ENCODE measurements at regions not wholly inside any gene's neighbourhood (a gene's known extent, or its start where the extent isn't known, plus 50 kb on each side); places are given as distances from the start of the nearest gene placed in this dataset.

DNA sequence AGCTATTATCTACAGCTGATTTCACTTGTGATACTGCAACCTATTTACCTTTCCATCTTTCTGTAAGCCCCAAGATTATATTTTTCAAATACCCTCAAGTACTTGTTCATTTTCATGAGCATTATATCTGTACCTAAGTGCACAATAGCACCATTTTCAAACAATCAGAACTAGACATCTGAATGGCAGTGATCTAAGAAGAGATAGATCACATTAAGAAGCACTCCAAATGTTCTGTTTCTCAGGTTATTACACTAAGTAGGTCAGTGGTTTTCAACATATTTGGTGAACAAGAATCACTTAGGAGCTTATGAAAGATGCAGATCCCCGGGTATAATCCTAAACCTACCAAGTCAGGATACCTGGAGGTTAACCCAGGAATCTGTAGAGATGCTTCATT is 872.7 kb downstream of the DCDC2C start:
- no peak for DNase-seq (ENCODE audit: extremely low spot score, unreplicated experiment)
- no peak overlapping the region for H3K27ac Mint-ChIP-seq (ENCODE audit: unreplicated experiment)
- no peaks in the 10 kb centered on the region for H3K27me3 Mint-ChIP-seq (ENCODE audit: unreplicated experiment)
- H3K36me3 Mint-ChIP-seq (ENCODE audit: unreplicated experiment) = no peaks in the 10 kb centered on the region
- H3K9me3 Mint-ChIP-seq (ENCODE audit: unreplicated experiment) = peaks cover 23% of the 10 kb centered on the region
- TF ChIP-seq, protein P1, sequence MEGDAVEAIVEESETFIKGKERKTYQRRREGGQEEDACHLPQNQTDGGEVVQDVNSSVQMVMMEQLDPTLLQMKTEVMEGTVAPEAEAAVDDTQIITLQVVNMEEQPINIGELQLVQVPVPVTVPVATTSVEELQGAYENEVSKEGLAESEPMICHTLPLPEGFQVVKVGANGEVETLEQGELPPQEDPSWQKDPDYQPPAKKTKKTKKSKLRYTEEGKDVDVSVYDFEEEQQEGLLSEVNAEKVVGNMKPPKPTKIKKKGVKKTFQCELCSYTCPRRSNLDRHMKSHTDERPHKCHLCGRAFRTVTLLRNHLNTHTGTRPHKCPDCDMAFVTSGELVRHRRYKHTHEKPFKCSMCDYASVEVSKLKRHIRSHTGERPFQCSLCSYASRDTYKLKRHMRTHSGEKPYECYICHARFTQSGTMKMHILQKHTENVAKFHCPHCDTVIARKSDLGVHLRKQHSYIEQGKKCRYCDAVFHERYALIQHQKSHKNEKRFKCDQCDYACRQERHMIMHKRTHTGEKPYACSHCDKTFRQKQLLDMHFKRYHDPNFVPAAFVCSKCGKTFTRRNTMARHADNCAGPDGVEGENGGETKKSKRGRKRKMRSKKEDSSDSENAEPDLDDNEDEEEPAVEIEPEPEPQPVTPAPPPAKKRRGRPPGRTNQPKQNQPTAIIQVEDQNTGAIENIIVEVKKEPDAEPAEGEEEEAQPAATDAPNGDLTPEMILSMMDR (IDR thresholded peaks at IDR 0.05) = no peak
- H3K4me3 Mint-ChIP-seq (ENCODE audit: unreplicated experiment) = no peak overlapping the region
- no peaks in the 10 kb centered on the region for H3K4me1 Mint-ChIP-seq (ENCODE audit: unreplicated experiment)

DNA sequence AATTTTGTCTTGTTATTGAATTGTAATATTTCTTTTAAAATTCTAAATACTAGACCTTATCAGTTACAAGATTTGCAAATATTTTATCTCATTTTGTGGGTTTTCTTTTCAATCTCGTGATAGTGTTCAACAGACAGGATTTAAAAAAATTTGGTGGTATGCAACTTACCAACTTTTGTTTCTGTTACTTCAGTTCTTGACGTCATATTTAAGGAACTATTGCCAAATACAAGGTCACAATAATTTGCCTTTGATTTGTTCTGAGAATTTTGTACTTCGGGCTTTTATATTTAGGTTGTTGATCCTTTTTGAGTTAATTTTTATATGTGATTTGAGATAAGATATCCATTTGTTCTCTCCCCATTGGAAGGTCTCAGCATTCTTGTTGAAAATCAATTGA is 876.6 kb downstream of the DCDC2C start:
- Mint-ChIP-seq H3K9me3 (ENCODE audit: unreplicated experiment) (peaks cover 20% of the 10 kb centered on the region), H3K4me1 (ENCODE audit: unreplicated experiment) (no peaks in the 10 kb centered on the region), H3K27me3 (ENCODE audit: unreplicated experiment) (no peaks in the 10 kb centered on the region), H3K36me3 (ENCODE audit: unreplicated experiment) (no peaks in the 10 kb centered on the region), H3K27ac (ENCODE audit: unreplicated experiment) (no peak overlapping the region), H3K4me3 (ENCODE audit: unreplicated experiment) (no peak overlapping the region)
- DNase-seq (ENCODE audit: extremely low spot score, unreplicated experiment) = no peak
- TF ChIP-seq, protein P1 (IDR thresholded peaks at IDR 0.05) = no peak

DNA sequence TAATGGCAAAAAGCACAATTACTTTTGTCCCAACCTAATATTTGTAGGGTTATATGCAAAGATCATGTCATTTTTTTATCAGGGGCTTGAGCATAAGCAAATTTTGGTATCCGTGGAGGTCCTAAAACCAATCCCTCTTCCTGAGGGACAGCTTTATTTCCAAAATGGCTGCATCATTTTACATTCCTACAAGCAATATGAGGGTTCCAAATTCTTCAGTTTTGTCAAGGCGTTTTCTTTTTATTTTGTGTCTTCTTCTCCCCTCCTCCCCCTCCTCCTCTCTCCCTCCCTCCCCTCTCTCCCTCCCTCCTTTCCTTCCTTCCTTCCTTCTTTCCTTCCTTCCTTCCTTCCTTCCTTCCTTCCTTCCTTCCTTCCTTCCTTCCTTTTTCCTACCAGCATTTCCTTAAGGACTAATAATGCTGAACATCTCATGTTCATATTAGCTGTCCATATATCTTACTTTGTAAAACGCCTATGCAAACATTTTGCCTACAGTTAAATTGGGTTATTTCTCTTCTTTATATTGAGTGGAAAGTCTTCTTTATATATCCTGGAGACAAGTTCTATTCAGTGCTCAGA is 881.8 kb downstream of the DCDC2C start:
- Mint-ChIP-seq H3K9me3 (ENCODE audit: unreplicated experiment) (peaks cover 9% of the 10 kb centered on the region), H3K27ac (ENCODE audit: unreplicated experiment) (no peak overlapping the region), H3K4me3 (ENCODE audit: unreplicated experiment) (no peak overlapping the region), H3K27me3 (ENCODE audit: unreplicated experiment) (no peaks in the 10 kb centered on the region), H3K4me1 (ENCODE audit: unreplicated experiment) (peaks cover 9% of the 10 kb centered on the region), H3K36me3 (ENCODE audit: unreplicated experiment) (no peaks in the 10 kb centered on the region)
- no peak for DNase-seq (ENCODE audit: extremely low spot score, unreplicated experiment)
- TF ChIP-seq, protein P1 (IDR thresholded peaks at IDR 0.05) = no peak

DNA sequence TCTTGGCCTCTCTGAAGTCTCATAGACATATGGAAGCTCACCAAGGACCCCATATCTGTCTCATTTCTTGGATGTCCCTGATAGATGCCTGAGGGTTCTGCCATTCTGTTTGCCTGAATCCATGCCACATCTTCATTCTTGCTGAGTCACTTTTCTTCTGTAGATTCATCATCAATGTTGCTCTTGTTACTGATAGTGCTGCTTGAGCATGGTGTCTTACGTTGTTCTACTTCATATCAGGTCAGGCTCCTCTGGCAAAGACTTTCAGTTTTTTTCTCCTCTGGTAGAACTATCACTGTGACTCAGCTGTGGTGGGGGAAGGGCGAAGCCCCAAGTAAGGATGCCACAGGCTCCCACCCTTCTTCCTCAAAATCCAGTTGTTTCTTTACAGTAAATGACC is 885.2 kb downstream of the DCDC2C start:
- peak overlapping the region; percentile 43 for H3K27ac Mint-ChIP-seq (ENCODE audit: unreplicated experiment)
- TF ChIP-seq, protein P1 (IDR thresholded peaks at IDR 0.05) = no peak
- DNase-seq (ENCODE audit: extremely low spot score, unreplicated experiment) = no peak
- H3K4me3 Mint-ChIP-seq (ENCODE audit: unreplicated experiment) = no peak overlapping the region
- H3K27me3 Mint-ChIP-seq (ENCODE audit: unreplicated experiment) = no peaks in the 10 kb centered on the region
- no peaks in the 10 kb centered on the region for H3K9me3 Mint-ChIP-seq (ENCODE audit: unreplicated experiment)
- peaks cover 9% of the 10 kb centered on the region for H3K4me1 Mint-ChIP-seq (ENCODE audit: unreplicated experiment)
- H3K36me3 Mint-ChIP-seq (ENCODE audit: unreplicated experiment) = no peaks in the 10 kb centered on the region

DNA sequence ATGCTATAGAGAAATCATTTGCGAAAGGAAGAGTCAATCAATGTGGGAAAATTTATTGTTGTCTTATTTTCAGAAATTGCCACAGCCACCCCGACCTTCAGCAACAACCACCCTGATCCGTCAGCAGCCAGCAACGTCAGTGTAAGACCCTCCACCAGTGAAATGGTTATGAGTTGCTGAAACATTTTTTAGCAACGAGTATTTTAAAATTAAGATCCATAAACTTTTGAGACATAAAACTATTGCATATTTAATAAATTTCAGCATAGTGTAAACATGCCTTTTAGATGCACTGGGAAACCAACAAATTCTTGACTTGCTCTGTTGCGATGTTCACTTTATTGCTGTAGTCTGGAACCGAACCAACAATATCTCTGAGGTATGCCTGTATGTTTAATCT is 887.9 kb downstream of the DCDC2C start:
- no peaks in the 10 kb centered on the region for H3K36me3 Mint-ChIP-seq (ENCODE audit: unreplicated experiment)
- DNase-seq (ENCODE audit: extremely low spot score, unreplicated experiment) = no peak
- TF ChIP-seq, protein P1 (IDR thresholded peaks at IDR 0.05) = no peak
- H3K27ac Mint-ChIP-seq (ENCODE audit: unreplicated experiment) = no peak overlapping the region
- H3K27me3 Mint-ChIP-seq (ENCODE audit: unreplicated experiment) = no peaks in the 10 kb centered on the region
- peaks cover 13% of the 10 kb centered on the region for H3K4me1 Mint-ChIP-seq (ENCODE audit: unreplicated experiment)
- no peak overlapping the region for H3K4me3 Mint-ChIP-seq (ENCODE audit: unreplicated experiment)
- H3K9me3 Mint-ChIP-seq (ENCODE audit: unreplicated experiment) = no peaks in the 10 kb centered on the region

Measured in osteocyte (in vitro differentiated cells).